ENCODE measurements at regions not wholly inside any gene's neighbourhood (a gene's known extent, or its start where the extent isn't known, plus 50 kb on each side); places are given as distances from the start of the nearest gene placed in this dataset.
"Not testable (repeated sequence)": the region's sequence is repeated elsewhere in the genome, so short reads cannot be mapped to it uniquely, and the experiment has no call there.

GRCh38 chr18:15164446-15164845, 416.5 kb downstream of the ANKRD30B start:
- not testable (repeated sequence) for FAIRE-seq

GRCh38 chr18:15165048-15165447, 417.1 kb downstream of the ANKRD30B start:
- no peak for FAIRE-seq

- peak; percentile 93 for FAIRE-seq
These were observed 445.1 kb downstream of the ANKRD30B start for GRCh38 chr18:15193028-15193427.

GRCh38 chr18:15193813-15194212, 445.8 kb downstream of the ANKRD30B start:
- not testable (repeated sequence) for FAIRE-seq

GRCh38 chr18:15197338-15198115, 449.6 kb downstream of the ANKRD30B start:
- FAIRE-seq, result not testable (repeated sequence)

- no peak for FAIRE-seq
These were observed 450.1 kb downstream of the ANKRD30B start for GRCh38 chr18:15198116-15198389.

All from endometrium (tissue), 2 donors.